Colonic mucosa (tissue), 4 donors: ENCODE measurements at regions not wholly inside any gene's neighbourhood (a gene's known extent, or its start where the extent isn't known, plus 50 kb on each side); places are given as distances from the start of the nearest gene placed in this dataset.

Experiments
- DNase-seq: peaks from one replicate; pipeline ENCODE4 v3.0.0-alpha.2; 2020
- H3K27ac ChIP-seq: fragments of 200-600 bp; one replicate; pipeline ENCODE4 v1.8.0; 2021
- H3K27me3 ChIP-seq: fragments of 200-600 bp; one replicate; pipeline ENCODE4 v1.8.0; 2021
- H3K36me3 ChIP-seq: fragments of 200-600 bp; one replicate; pipeline ENCODE4 v1.8.0; 2021
- H3K4me1 ChIP-seq: fragments of 200-600 bp; one replicate; pipeline ENCODE4 v1.8.0; 2021; ENCODE audit warnings: mild to moderate bottlenecking
- H3K4me3 ChIP-seq: fragments of 200-600 bp; one replicate; pipeline ENCODE4 v1.8.0; 2021
- H3K9ac ChIP-seq, 2 donors: one replicate each; pipeline ENCODE4 v1.7.0; 2013; ENCODE audit warnings: control low read depth in 2 of 2, low read depth in 2 of 2, low read length in 2 of 2
- H3K9me3 ChIP-seq: fragments of 200-600 bp; one replicate; pipeline ENCODE4 v1.8.0; 2021
- CTCF ChIP-seq: fragments of 200-600 bp; IDR thresholded peaks from one replicate; pipeline ENCODE4 v1.8.0; 2022; ENCODE audit warnings: antibody characterized with exemption, mild to moderate bottlenecking
- intact Hi-C: fragments of 100-400 bp; cut with DNase I; formaldehyde crosslinking; loops from one replicate; pipeline ENCODE4 v1.14.1; 2022
- donor health status: healthy.
- donor health status: DM: no; HTN: no; CAD: no.
- donor health status: DM: no; HTN: no; CAD: no.

DNA sequence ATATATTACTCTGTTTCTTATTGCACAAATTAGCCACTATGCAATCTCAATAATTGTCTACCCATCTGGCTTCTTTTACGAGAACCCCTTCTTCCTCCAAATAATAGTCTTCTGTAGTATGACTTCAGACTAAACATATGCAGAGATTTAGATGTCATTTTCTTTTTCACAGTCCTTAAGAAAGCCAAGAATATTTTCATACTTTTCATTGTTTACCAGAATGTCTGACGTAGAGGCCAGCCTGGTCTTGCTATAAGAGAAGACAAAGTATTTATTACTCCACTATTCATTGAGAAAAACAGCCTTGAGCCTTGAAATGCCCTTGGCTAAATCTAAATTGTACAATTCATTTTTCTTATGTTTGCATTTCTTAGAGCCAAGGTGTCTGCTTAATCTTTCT, 714.9 kb upstream of the CXADR start:
- Histone ChIP-seq H3K4me3 (no peak overlapping the region), H3K9ac (no peak overlapping the region), H3K4me1 (no peaks in the 10 kb centered on the region), H3K27me3 (no peaks in the 10 kb centered on the region), H3K27ac (no peak overlapping the region), H3K36me3 (no peaks in the 10 kb centered on the region), H3K9me3 (no peaks in the 10 kb centered on the region)
- intact Hi-C loops = no loop called here
- no peak for TF ChIP-seq CTCF
- DNase-seq = no peak

DNA sequence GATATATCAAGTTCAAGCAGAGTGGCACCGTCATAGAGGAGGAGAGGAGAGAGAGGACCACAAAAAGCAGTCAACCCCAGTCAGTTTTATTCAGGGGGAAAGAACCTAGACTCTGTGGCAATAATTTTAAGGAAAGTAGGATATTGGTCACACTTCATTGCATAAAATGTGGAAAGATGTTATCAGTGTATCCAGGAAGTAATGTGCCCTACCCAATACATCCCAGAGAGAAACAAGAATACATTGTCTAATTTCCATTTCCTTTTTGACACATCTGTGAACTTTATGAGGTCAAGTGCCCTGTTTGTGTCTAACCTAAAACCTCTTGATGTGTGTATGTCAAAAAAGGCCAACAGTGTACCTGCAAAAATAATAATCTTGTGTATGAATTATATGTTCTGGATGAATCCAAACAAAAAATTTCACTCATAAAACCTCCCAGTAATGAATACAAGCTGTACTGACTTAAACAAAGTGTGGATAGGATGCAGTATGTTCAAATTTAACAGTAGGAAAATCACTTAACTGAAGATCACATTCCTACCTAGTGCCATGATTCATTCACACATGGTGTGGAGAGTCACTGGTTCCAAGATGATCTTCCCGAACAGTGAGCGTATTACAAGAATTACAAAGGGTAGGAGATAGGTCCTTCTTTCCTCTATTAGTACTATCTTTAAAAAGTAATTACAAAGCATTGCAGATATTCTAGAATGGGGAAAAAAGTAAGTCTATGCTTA, 712.1 kb upstream of the CXADR start:
- TF ChIP-seq CTCF = no peak
- no peaks in the 10 kb centered on the region for H3K36me3 ChIP-seq
- intact Hi-C loops = no loop called here
- no peak overlapping the region for H3K4me3 ChIP-seq
- no peaks in the 10 kb centered on the region for H3K4me1 ChIP-seq
- no peak overlapping the region for H3K9ac ChIP-seq
- H3K27ac ChIP-seq = no peak overlapping the region
- H3K9me3 ChIP-seq = peaks cover 4% of the 10 kb centered on the region
- no peaks in the 10 kb centered on the region for H3K27me3 ChIP-seq
- no peak for DNase-seq

- TF ChIP-seq CTCF = no peak
- H3K4me3 ChIP-seq = no peak overlapping the region
- H3K36me3 ChIP-seq = no peaks in the 10 kb centered on the region
- no peak overlapping the region for H3K9ac ChIP-seq
- H3K27ac ChIP-seq = no peak overlapping the region
- DNase-seq = no peak
- no peaks in the 10 kb centered on the region for H3K9me3 ChIP-seq
- H3K27me3 ChIP-seq = no peaks in the 10 kb centered on the region
- no peaks in the 10 kb centered on the region for H3K4me1 ChIP-seq
- intact Hi-C loops = no loop called here
Observed at GRCh38 chr21:16811011-16811410, 701.8 kb upstream of the CXADR start.

DNA sequence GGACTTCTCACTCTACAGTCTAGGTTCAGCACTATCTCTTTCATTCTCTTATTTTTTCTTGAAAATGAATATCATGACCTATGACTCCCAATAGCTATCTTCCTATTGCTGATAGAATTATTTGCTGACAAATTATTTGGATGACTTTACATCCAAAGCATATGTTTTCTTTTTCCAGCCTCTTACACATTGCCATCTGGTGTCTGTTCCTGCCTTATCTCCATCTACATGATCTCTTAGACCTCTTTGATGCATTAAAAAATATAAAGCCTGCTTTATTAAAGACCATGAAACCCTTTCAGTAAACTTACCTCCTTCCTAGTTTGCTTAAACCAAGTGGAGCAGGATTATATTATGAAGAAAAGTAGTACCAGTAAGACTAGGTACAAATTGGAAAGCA, 700.9 kb upstream of the CXADR start:
- no peaks in the 10 kb centered on the region for H3K27me3 ChIP-seq
- H3K9ac ChIP-seq = no peak overlapping the region
- H3K27ac ChIP-seq = no peak overlapping the region
- no peak for DNase-seq
- no peak for TF ChIP-seq CTCF
- no peaks in the 10 kb centered on the region for H3K4me1 ChIP-seq
- no peaks in the 10 kb centered on the region for H3K9me3 ChIP-seq
- H3K4me3 ChIP-seq = no peak overlapping the region
- intact Hi-C loops = no loop called here
- no peaks in the 10 kb centered on the region for H3K36me3 ChIP-seq

GRCh38 chr21:16815243-16815642, 697.6 kb upstream of the CXADR start:
- Histone ChIP-seq H3K4me3 (no peak overlapping the region), H3K27me3 (no peaks in the 10 kb centered on the region), H3K36me3 (no peaks in the 10 kb centered on the region), H3K9ac (no peak overlapping the region), H3K4me1 (no peaks in the 10 kb centered on the region), H3K27ac (no peak overlapping the region), H3K9me3 (no peaks in the 10 kb centered on the region)
- DNase-seq = no peak
- intact Hi-C loops = no loop called here
- TF ChIP-seq CTCF = no peak
